Middle frontal gyrus (tissue), 1 donor: ENCODE measurements at regions not wholly inside any gene's neighbourhood (a gene's known extent, or its start where the extent isn't known, plus 50 kb on each side); places are given as distances from the start of the nearest gene placed in this dataset.

ENCODE experiments used
- DNase-seq: peaks from one replicate; pipeline ENCODE4 v3.0.0-alpha.2; 2015; ENCODE audit warnings: low spot score; ENCODE audit errors: extremely low spot score

DNA sequence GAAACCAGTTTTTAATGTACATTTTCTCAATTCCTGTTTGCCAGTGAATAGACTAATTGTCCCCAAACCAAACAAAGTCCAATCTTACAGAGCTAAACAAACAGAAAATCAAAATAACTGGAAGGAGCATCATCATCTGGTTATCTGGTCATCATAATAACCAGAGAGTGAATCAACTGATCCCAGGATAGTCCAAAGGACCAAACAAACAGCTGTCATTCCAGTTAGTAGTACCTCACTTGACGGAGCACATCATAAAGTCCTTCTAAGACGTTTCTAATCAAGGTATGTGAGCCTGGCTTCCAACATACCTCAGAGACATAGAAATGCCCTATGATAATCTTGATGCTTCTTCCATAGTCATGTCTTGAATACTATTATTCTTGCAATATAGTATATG is 240.5 kb downstream of the LTN1 start:
- no peak for DNase-seq

DNA sequence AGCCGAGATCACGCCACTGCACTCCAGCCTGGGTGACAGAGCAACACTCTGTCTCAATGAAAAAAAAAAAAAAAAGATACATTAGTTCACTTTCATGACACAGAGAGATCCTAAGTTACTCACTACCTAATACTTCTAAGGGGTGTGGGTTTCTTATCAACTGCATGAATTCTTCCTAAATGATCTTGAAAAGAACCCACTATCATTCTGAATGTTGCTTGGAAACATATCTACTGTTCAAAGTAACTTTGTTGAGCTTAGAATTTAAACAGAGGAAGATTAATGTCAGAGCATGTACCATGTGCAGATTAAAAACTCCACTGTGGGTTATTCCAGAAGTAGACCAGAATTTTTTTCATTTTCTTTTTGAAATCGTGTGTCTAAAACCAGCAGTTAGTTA is 241.5 kb downstream of the LTN1 start:
- DNase-seq = no peak

DNA sequence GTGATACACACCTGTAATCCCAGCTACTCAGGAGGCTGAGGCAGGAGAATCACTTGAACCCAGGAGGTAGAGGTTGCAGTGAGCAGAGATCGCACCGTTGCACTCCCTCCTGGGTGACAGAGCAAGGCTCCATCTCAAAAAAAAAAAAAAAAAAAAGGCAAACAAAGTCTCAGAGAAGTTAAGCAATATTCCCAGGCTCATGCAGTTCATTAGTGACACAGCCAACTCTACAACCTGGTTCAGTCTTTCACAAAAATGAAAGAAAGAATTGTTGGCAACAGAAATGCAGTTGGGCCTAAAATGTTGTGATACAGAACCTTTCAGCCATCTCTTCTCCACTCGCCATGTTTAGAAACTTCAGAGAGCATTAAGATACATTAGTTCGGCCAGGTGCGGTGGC is 242.1 kb downstream of the LTN1 start:
- no peak for DNase-seq

DNA sequence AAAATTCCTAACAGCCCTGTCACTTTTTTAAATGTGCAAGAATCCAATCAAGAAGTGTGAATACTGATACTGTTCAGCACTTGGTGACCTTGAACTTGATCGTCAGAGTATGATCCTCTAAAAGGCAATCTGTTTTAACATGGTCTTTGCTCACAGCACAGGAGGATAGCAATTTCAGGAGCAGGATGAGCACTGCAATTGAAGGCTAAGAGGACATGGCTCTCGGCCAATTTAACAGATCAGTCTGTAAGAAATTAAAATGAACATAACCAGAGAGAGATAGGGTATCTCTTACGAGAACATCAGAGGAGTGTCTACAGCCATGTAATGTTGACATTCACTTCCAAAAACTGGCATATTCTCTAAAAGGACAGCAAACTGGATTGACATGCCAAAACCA is 243.1 kb downstream of the LTN1 start:
- no peak for DNase-seq

DNA sequence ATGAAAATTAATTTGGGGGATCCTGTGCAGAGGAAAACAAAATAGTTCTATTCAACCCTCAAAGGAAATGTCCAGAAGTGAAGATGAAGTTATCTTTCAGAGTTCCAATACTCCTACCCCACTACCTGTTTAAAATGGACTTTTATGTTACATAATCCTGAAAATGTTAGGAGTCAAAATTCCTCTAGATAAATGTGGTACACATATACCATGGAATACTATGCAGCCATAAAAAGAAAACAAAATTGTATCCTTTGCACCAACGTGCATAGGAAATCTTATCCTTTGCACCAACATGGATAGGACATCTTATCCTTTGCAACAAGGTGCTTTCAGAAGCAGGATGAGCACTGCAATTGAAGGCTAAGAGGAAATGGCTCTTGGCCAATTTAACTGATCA is 245.2 kb downstream of the LTN1 start:
- no peak for DNase-seq

DNA sequence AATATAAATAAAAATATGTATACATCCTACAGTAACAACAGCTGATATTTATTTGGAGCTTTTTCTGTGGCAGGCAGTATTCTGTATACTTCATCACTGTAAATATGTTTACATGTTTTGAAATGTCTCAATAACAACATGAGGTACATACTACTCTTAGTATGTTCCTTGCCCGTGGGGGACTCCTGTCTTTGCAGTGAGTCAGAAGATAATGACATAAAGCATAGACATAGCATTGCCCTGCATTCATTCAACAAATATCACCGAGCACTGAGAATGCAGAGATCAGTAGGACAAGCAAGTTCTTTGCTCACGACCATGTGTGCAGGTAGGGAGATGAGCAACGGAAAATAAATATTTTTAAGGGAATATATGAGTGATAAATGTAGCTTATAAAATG is 246.5 kb downstream of the LTN1 start:
- DNase-seq = no peak

DNA sequence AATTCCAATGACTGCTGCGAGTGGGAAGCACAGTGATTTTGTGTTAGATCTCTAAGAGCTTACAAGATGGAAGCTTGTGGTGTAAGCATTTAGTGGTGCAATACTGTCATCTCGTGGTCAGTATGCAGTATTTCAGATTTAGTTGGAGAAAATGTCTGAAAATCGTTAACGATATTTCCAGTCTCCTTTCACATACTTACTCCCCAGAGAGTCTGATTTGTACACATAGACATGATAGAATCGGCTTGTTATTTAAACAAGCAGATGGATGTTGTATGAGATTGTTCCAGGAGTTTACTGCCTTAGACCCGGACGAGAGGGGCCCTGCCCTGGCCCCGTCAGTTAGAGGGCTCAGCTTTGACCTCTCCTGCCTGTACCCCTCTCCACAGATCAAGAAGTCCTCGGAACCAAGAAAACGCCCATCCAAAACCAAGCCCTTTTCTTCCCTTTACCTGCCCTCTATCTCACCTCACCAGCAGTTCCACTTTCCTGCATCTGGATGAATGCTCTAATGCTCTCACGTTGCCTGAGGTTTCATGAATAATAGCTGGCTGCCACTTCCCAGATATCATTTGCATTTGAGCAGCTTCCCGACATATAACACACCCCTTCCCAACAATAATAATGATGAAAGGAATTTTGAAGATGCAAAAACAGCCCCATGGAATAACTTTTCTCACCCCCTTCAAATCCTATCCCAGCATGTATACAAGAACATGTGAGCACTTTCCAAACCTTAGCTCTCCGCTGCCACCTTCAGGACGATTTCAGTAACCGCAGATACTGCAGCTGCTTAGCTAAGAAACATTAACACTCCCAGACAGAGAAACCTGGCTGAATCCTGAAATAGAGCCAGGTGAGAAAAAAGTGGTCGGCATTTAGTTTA is 247.3 kb downstream of the LTN1 start:
- DNase-seq = peak; percentile 72

DNA sequence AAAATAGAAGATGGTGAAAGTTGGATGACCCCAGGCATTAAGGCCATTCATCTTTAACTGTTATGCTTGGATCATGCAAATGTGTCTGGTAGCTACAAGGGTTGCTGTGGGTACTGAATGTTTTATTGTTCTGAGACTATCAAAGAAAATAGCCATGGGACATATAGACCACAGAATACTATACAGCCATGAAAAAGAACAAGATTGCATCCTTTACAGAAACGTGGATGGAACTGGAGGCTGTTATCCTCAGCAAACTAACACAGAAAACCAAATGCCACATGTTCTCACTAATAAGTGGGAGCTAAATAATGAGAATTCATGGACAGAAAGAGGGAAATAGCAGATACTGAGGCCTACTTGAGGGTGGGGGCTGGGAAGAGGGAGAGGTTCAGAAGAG is 249.0 kb downstream of the LTN1 start:
- DNase-seq = no peak

DNA sequence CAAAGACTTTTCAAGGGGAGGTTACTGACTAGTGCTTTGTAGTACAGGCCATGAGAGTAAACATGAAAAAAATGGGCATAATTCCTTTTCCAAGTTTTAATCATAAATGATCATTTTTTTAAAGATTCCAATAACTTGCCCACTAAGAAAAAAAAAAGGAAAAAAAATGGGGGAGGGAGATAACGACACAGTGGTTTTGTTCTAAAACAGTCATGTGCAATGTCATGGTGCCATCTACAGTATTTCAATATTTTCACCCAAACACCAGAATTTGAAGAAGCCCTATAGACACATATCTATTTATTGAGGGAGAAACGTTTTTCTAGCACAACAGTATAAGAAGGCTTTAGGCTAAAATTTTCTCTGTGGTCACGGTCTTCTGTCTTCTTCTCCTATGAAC is 250.2 kb downstream of the LTN1 start:
- DNase-seq = no peak

DNA sequence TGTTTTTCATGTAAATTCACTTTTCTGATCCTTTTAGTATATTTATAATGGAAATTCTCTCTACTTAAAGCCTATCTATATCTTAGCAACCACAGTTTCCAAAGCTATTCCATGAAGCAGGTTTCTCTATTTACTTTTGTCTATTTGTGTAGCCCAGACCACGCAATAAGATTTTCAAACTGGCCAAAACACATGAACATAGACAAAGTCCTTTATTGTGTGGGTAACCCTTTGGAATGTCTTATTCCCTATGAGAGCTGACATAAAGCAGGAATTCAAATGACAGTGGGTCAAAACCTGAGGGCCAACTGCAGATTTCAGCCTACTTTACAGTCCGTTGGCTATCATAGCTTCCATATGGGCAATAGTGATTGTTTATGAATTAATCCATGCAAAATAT is 252.6 kb downstream of the LTN1 start:
- no peak for DNase-seq

DNA sequence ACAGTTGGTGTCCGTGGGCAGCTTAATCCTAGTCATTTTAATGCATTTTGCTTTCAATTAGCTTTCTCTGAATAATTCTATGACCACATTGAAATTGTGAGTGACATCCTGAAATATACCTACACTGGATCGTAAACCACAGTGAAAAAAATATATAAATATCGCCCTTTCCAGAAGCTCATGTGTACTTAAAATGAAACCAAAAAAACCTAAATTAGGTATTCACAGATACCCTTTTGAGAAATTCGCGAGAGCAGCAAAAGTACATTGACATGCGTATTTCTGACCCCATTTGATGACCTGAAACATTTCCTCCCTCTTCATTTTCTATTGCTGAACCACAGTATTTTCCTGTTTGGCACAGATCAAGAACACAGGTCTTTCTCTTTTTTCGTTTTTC is 253.8 kb downstream of the LTN1 start:
- no peak for DNase-seq

DNA sequence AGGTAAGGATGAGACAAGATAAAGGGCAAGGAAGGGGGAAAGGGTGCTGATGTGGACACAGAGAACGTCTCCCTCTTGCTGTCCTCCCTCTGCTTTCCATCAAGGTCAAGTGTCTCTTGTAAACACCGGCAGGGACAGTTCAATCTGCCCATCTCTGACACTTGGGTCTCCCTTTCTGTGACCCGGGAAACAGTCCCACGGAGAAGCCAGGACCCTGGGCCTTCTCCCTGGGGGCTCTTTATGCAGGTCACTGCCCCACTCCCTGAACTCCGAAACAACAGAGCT is 254.3 kb downstream of the LTN1 start:
- DNase-seq = no peak

DNA sequence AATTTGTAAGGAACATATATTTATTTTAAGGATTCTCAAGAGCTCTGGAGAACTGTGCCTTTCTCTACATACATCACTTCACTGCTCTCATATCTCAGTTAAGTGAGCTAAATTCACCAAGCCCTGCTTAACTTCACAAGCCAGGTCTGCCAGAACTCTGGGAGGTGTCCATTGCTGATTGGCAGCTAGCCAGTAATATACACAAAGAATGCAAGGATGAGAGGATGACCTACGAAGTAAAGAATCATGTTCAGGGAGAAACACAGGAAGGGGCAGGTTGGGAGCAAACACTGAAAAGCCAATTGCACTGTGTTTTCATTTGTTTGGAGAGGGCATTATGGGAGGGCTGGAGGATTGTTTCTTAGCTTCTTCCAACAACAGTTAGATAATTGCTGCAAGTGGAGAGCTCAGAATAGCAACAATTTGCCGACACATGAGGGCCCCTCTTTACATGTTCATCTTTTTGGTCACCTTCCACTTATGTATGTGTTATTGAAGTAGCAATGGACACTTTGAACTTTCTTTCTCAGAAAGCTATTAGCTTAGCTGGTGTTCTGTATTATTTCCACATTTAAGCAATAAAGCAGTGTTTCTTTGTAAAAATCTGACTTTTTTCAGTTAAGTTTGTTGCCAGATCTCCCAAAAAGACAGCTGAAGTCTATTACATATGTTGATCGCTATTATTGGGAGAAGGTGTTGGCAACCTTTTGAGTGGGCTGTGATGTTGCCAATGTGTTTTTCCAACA is 254.8 kb downstream of the LTN1 start:
- no peak for DNase-seq

DNA sequence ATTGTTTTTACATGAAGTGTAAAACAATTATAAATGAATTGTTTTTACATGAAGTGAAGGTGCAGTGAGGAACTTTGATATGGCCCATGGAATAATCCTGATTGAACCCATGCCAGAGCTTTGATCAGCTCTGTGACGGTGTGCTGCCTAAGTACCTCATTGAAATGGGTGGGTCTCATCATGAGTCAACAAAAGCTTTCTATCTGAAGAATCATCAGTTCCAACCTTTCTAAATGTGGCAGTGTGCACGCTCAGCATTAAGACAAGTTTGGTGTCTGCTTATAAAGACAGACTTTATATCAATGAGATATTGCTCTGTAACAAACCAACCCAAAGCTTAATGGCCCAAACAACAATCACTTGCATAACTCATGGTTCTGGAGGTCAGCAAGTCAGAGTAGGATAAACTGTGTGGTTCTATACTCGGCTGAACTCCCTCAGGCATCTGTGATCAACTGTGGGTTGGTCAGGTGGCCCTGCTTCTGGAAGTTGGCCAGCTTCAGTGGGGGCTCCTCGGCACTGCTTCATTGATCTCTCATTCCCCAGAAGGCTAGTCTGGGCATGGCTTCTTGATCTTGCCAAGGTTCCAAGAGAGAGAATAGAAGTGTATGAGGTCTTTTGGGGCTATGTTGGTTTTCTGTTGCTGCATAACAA is 258.0 kb downstream of the LTN1 start:
- DNase-seq = no peak

DNA sequence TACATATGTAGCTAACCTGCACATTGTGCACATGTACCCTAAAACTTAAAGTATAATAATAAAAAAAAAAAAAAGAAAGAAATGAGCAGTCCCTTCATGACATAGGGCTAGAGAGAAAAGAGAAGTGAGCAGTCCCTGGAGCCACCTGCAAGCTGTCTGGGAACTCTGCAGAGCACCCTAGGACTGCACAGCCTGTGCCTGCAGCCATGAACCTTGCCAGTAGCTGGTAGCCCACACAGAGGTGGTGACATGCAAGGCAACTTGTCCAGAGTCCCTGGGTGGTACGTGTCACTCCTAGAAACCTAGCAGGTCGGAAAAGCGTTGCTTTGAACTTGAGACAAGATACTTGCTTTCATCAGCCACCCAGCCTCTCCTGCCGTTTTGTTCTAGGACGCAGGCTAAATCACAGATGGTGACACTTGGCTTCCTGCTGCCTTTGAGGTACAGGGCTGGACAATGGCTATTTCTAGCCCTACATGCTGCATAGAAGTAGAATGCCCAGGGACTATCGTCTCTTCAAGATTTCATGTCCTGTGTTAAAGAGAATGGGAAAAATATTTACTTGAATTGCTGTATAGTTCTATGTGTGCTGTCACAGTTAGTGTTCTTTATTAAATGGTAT is 260.9 kb downstream of the LTN1 start:
- no peak for DNase-seq

DNA sequence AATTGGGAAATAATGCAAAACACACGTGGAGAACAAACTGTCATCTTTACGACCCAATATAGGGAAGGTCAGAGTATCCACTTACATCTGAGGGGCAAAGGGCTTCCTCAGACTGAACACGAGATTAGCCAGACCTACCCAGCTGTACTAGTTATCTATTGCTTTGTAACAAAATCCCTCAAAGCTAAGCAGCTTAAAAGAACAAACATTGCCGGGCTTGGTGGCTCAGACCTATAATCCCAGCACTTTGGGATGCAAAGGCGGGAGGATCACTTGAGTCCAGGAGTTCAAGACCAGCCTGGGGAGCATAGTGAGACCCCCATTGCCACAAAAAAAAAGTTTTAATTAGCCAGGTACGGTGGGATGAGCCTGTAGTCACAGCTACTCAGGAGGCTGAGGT is 262.8 kb downstream of the LTN1 start:
- no peak for DNase-seq

DNA sequence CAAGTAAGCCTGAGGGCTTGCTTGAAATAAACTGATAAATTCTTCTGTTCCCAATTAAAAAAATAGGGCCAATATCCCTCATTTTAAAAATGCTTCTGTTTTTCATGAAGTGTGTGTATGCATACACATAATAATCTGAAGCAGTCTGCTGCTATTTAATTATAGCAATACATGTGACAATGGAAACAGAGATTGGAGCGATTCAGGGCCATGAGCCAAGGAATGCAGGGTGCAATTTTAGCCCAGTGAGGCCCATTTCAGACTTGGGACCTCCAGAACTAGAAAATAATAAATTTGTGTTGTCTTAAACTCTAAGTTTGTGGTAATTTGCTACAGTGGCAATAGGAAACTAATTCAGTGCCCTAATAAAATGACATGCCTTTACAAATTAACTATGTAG is 264.9 kb downstream of the LTN1 start:
- no peak for DNase-seq

DNA sequence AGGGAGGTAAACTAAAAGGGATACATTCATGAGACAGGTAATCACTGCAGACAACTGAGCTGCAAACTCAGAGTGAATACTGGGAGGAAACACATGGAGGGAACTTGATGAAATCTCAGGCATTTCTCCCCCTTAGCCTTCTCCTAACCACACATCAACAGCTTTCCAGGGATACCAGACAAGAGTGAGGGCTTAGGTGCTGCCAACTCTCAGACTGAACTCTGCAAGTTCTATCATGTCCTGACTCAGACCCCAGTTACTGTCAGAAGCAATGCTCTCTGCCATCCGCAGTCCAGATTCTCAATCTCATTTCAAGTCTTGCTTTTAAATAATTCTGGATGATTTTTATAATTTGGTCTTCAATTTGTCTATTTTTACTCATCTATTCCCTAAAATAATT is 267.3 kb downstream of the LTN1 start:
- no peak for DNase-seq

DNA sequence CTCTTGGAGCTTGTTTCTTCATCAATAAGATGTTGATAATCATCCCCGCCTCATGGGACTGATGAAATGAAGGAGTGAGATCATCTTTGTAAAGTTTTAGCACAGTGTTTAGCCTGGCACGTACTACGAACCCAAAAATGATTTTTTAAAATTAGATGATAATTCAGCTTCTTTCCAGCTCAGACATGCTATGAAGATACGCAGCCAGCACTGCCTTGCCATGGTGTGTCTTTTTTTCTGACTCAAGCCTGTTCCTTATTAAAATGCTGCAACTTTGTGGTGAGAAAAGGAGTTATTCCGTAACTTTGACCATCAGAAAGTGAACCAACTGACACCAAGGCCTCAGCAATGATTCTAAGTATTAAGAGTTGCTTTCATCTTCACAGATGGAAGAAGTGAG is 269.0 kb downstream of the LTN1 start:
- no peak for DNase-seq

DNA sequence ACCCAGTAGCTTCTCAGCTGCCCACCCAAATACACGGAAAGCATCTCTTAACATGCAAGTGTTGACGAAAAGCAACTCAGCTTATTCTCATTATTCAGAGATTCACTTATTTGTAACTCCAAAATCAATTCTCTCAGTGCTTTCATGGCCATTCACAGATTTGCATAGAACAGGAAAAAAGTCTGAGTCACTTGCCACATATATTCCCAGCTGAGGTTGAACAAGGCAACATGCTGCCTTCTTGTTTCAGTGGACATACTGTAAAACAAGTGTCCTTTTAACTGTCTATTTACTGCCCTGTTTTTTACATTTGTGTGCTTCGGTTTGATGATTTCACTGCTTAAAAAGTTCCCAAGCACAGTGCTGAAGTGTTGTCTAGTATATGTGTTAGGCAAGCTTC is 273.0 kb downstream of the LTN1 start:
- DNase-seq = no peak

DNA sequence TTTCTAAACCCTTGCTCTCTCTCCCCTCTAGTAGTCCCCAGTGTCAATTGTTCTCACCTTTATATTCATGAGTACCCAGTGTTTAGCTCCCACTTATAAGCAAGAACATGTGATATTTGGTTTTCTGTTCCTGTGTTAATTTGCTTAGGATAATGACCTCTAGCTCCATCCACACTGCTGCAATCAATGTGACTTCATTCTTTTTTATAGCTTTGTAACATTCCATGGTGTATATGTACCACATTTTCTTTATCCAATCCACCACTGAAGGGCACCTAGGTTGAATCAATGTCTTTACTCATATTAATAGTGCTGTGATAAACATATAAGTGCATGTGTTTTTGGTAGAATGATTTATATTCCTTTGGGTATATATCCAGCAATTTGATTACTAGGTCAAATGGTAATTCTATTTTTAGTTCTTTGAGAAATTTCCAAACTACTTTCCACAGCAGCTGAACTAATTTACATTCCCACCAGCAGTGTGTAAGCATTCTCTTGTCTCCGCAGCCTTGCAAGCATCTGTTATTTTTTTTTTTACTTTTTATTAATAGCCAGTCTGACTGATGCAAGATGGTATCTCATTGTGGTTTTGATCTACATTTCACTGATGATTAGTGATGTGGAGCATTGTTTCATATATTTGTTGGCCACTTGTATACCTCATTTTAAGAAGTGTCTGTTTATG is 277.8 kb downstream of the LTN1 start:
- no peak for DNase-seq

DNA sequence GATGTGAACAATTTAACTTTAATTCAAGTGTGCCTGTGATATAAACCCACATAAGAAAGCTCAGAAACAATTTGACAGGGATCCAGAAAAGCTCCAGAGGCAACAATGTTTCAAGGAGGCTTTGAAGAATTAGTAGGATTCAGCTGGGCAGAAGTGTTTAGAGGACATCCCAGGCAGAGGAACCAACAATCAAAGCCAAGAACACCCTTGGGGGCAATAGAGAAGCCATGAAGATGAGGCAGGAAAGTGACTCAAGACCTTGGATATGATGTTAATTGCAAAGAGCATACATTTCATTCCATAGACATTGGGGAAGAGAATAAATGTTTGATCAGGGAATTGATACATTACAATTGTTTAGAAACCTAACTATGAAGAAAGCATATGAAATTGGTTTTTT is 280.3 kb downstream of the LTN1 start:
- no peak for DNase-seq
